GM13976 (cell line): ENCODE measurements at regions not wholly inside any gene's neighbourhood (a gene's known extent, or its start where the extent isn't known, plus 50 kb on each side); places are given as distances from the start of the nearest gene placed in this dataset.

ENCODE experiments used
- DNase-seq: peaks from one replicate; pipeline ENCODE4 v3.0.0; 2012; ENCODE audit warnings: low spot score
- in situ Hi-C: fragments of 300-500 bp; cut with MboI; formaldehyde crosslinking; loops from one replicate; pipeline ENCODE4 v1.12.0; 2022; ENCODE audit warnings: low sequenced_read_pairs, mixed read lengths, inconsistent platforms; ENCODE audit not compliant: unreplicated experiment
- TF ChIP-seq, protein P1 (sequence below): IDR thresholded peaks from 2 replicates; pipeline ENCODE4 v1.5.1; 2012; ENCODE audit warnings: borderline replicate concordance, mild to moderate bottlenecking; ENCODE audit not compliant: insufficient read depth; ENCODE audit errors: extremely low read depth, missing control alignments, control extremely low read depth

DNA sequence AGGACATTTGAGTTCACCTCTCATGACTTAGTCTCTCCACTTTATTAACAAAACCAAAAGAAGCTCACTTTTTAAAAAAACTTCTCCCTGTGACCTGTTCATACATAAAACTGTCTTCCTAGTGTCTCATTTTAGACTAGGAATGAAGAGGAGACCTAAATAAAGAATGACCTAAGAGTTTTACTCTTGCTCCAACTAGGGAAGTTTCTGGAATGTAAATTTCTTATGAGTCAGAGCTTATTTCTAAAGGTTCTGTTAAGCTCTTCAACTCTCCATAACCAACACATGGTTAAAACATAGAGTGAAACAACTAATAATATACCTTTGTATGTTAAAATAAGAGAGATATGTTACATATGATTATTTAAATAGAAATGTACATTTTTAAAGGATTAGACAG lies 369.8 kb downstream of the EMP1 start:
- no peak for DNase-seq
- in situ Hi-C loops = no loop called here
- TF ChIP-seq, protein P1, sequence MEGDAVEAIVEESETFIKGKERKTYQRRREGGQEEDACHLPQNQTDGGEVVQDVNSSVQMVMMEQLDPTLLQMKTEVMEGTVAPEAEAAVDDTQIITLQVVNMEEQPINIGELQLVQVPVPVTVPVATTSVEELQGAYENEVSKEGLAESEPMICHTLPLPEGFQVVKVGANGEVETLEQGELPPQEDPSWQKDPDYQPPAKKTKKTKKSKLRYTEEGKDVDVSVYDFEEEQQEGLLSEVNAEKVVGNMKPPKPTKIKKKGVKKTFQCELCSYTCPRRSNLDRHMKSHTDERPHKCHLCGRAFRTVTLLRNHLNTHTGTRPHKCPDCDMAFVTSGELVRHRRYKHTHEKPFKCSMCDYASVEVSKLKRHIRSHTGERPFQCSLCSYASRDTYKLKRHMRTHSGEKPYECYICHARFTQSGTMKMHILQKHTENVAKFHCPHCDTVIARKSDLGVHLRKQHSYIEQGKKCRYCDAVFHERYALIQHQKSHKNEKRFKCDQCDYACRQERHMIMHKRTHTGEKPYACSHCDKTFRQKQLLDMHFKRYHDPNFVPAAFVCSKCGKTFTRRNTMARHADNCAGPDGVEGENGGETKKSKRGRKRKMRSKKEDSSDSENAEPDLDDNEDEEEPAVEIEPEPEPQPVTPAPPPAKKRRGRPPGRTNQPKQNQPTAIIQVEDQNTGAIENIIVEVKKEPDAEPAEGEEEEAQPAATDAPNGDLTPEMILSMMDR = no peak

DNA sequence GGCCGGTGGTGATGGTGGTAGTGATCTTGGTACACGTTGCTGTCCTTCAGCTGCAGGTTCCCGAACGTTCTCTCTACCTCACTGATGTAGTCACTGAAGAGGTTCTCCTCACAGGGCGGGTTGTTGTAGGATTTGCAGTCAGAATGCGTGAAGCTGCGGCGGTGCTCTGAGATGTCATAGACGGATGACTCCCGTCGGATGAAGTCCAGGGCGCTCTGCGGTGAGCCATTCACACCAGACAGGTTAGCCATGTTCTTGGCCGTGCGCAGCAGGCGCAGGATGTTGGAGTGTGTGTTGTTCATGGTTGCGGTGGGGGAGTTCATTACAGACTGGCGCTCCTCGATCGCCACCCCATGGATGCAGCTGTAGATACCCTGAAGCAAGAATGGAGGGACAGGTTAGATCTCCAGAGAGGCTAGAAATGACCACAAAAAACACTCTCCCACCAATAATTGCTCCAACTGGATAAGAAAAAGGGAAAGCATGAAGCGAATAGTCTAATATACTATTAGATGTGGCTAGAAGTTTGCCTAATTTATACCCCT lies 367.8 kb downstream of the EMP1 start:
- TF ChIP-seq, protein P1 = no peak
- in situ Hi-C loops = no loop called here
- DNase-seq = no peak

DNA sequence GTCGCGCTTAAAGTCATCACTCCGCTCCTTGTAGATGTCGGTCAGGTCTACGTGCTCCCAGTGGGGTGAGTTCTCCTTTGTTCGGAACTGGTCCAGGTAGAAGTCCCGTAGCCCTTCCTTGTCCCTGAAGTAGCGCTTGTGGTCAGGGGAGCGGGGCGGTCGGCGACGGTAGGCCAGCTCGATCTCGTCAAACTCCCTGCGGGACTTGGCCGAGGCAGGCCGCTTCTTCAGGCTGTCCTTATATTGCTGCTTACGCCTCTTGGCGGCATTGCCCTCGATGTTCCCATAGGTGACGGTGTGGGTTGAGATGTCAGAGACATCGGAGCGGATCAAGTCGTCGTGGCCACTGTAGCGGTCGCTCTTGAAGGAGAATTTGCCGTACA lies 367.2 kb downstream of the EMP1 start:
- in situ Hi-C loops = no loop called here
- no peak for DNase-seq
- TF ChIP-seq, protein P1 = no peak

DNA sequence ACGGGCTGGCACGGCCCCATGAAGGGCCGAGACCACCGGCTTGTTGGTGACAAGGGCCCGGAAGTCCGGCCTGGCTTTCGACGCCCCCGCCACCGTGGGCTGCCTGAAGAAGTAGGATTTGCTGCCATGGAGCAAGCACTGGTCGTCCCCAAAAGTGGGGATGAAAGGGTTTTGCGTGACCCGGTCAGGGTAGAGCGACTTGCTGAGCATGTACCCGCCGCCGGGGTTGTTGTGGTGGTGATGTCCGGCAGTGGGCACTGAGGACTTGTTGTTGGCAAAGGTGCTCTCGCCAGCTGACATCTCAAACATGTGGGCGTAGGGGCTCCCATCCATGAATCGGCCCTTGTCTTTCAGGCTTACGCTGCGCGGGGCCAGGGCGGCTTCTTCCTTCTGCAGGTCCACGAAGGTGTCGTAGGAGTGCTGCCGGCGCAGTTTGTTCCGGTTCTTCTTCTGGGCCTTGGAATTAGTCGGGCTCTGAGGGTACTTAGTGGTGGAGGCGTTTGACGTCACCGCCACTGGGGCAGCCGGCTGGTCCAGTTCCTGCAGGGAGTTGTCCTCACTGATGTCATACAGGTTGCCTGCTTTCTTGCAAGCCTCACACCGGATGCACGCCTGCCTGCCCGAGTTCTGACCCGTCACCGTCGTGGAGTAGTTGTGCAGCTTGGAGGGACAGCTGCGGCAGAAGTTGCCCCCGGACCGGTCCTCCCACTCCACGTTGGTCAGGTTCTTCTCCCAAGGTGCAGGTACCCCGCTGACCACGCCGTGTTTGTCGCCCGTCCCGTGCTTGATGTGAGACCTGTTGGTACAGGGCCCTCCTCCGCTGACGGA lies 366.6 kb downstream of the EMP1 start:
- in situ Hi-C loops = no loop called here
- DNase-seq = peak; percentile 17
- TF ChIP-seq, protein P1 = no peak

DNA sequence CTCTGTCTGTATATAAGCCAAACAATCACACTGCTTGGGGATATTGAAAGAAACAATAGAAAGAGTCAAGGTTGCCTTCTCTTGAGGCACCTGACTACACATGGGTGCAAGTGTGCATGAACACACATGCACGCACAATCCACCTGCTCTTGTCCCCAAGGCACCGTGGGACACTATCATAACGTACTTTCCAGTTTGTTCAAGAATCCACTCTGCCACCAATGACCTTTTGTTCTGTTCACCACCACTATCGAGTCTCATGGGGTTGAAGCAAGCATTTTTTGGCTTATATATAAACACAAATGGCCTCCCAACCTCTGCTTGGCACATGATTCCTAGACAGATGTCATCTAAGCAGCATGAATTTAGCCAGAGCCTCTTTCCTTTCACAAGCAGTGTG lies 365.4 kb downstream of the EMP1 start:
- in situ Hi-C loops = no loop called here
- DNase-seq = no peak
- TF ChIP-seq, protein P1 = no peak

DNA sequence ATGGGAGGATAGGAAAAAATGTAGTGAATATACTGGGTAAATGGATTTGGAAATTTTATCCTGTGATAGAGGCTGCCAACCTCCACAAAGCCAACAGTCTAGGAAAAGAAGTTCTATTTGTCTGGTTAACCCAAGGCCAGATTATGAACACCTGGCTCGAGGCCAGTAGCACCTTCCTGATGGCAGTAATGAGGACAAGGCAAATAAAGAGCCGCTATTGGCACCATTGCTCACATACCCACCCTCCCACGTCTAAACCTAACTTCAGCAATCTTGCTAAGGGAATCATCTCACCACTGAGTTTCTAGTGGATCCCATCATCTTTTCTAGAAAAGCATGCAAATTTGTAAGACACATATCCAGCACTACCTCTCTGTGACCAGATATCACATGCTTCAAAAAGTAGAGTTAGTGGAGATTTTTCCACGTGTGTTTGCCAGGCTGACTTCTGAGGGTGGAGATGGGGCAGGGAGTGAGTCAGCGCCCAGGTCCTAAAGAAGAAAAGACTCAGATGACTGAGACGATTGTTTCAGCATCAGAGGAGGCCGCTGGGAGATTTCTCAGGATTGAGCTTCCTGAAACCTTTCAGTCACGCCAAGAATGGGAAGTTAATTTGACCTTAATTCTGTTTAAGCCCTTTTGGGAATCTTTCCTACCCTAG lies 362.9 kb downstream of the EMP1 start:
- DNase-seq = no peak
- in situ Hi-C loops = no loop called here
- TF ChIP-seq, protein P1 = no peak
